NCI-H2107 (cell line): ENCODE measurements at regions not wholly inside any gene's neighbourhood (a gene's known extent, or its start where the extent isn't known, plus 50 kb on each side); places are given as distances from the start of the nearest gene placed in this dataset.

Experiments
- DNase-seq: peaks from one replicate; lab custom pipeline; 2025; lab: John Stamatoyannopoulos, UW

DNA sequence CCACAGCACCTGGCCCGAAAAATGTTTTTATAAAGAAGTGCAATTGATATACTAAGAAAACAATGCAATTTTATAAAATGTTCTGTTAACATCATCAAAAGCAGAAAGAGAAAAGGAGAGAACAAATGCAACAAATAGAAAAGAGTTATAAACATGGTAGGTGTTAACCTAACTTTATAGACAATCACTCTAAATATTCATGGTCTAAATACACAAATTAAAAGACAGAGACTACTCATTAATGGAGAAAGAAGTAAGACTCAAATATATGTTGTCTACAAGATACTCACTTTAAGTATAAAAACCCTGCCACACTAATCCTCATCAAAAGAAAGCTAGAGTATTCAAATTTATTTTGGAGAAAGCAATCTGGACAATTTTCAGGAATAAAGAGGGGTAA lies 425.3 kb upstream of the ANKRD30A start:
- no peak for DNase-seq

DNA sequence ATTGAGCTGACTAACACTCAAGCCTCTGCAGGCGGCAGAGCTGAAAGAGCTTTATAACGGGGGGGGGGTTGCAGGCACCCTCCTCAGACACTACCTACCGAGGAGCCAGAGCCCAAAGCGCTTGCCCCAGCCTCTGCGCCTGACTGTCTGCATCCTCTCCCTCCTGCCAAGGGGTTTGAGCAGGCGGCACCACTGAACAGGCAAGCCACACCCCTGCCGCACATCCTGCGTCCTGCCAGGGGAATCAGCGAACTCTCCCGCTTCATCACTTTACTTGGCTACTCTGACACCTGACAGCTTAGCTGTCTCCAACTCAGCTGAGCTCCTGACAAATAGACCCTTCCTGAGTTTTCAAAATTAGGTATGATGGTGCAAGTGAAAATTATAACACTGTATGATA lies 432.6 kb upstream of the ANKRD30A start:
- no peak for DNase-seq

DNA sequence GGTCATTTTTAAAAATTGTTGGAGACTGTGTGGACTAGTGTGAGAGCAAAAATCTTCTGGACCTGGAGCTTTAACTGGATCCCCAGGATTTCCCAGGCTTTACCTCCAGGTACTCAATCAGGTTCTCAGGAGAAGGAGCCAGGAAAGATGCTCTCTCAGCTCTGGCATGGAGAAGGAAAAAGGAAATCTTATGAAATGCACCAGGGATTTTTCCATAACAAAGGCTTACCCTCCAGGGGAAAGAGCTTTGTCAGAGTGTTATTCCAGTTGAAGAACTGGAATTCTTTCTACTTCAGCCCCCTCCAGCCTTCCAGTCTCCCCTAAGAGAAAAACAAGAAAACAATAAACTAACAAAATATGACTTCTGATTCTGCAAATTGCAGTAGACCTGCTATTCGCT lies 436.7 kb upstream of the ANKRD30A start:
- DNase-seq, result no peak

GRCh38 chr10:36683421-36683820 lies 442.0 kb upstream of the ANKRD30A start:
- no peak for DNase-seq

GRCh38 chr10:36681751-36682632 lies 443.4 kb upstream of the ANKRD30A start:
- no peak for DNase-seq

DNA sequence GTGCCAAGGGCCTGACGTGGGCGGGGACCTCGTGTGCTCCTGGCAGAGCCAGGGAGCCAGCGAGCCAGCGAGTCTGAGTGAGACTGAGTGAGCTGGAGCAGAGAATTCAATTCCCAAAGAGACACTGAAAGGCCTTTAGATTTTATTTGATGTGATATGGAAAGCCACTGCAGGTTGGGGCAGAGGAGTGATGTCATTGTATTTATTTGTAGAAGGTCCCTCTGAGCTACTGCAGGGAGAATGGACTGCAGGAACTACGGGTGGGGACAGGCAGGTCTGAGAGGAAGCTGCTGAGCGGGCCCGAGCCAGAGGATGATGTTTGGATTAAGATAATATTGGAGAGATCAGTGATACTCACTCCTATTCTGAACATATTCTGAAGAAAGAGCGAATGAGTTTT lies 445.8 kb upstream of the ANKRD30A start:
- no peak for DNase-seq

DNA sequence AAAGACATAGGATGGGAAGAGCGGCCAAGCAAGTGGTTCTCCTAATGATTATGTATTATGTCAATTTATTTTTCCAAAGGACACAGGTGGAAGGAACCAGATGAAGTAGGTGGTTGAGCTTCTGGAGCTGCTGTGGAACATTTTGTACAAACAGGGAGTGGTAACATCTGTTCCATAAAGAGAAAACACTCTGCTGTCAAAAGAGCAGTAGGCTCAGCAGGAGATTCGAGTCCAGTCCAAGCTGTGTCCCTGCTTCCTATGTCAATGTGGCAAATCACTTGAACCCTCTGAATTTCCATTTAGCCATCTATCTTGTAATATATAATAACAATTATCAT lies 448.0 kb upstream of the ANKRD30A start:
- DNase-seq, result no peak

DNA sequence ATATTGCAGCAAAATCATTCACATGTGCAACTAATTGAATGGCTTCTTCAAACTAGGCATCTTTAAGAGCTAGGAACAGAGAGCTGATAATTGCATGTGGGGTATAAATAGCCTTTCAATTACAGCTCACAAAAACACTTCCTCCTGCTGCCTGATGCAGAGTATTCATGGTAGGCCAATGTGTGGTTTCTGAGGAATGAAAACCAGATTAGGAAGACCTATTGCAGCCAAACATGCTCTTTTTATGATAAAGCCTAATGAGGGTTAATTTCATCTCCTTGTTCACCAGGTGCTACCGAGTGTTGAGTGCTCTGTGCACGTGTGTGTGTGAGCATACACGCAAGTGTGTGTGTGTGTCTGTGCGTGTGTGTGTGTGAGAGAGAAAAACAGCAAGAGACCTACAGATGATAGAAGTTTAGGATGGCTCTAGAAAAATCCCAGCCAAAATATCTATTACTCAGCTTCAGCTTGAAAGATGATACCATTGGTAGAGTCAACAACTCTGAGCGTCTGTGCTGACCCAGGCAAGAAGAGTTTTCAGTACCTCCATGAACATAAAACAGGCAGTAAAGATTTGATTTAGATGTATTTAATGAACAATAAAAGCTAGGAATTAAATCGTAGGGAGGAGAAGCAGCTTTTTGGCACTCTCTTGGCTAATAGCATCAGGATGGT lies 448.5 kb upstream of the ANKRD30A start:
- no peak for DNase-seq

DNA sequence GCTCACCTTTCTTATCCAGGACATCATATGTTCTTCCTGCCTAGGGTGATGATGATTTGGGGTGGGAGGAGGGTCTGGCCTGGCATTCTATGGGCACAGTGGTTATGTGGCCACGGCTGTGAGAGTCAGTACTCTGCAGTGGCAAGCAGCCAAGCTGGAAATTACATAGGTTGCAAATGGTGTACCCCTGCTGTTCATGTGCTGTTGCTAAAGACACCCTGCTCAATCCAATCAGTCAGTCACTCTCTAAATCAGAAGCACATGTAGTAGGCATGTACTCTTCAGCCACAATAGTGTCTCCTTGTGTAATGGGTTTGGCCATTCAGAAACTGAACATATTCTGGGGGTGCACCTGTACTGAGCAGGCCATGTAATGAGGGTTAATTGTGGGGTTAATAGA lies 449.1 kb upstream of the ANKRD30A start:
- no peak for DNase-seq

- DNase-seq, result no peak
Observed at GRCh38 chr10:36675458-36675880, 449.9 kb upstream of the ANKRD30A start.

- DNase-seq, result no peak
Observed at GRCh38 chr10:36671607-36672006, 453.8 kb upstream of the ANKRD30A start.

GRCh38 chr10:36670621-36671402 lies 454.6 kb upstream of the ANKRD30A start:
- DNase-seq, result no peak

GRCh38 chr10:36669615-36670352 lies 455.6 kb upstream of the ANKRD30A start:
- DNase-seq, result no peak

DNA sequence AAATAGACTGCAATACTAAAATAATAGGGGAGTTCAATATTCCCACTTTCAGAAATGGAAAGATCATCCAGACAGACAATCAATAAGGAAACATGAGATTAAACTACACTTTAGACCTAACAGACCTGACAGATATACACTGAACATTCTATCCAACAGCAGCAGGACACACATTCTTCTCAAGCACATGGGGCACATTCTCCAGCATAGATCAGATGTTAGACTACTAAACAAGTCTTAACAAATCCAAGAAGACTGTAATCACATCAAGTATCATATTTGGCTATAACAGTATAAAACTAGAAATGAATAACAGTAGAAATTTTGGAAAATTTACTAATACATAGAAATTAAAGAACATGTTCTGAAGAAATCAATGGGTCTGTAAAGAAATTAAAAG lies 458.9 kb upstream of the ANKRD30A start:
- no peak for DNase-seq

DNA sequence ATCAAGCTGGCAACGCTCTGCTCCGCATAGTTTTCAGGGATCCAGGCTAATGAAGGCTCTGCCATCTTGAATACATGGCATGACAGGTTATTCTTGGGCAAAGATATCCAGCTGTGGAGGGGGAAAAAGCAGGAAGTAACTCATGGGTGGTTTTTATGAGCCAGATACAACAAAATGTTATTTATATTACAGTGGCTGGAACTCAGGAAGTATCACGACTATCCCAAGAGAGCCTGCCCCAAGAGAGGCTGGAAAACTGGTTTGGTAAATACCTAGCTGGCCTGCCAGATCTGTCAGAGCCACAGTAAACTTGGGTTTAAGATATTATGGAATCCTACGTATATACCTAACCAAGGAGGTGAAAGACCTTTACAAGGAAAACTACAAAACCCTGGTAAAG lies 462.8 kb upstream of the ANKRD30A start:
- DNase-seq, result no peak

- DNase-seq, result no peak
Observed at GRCh38 chr10:36650274-36650673, 475.1 kb upstream of the ANKRD30A start.

DNA sequence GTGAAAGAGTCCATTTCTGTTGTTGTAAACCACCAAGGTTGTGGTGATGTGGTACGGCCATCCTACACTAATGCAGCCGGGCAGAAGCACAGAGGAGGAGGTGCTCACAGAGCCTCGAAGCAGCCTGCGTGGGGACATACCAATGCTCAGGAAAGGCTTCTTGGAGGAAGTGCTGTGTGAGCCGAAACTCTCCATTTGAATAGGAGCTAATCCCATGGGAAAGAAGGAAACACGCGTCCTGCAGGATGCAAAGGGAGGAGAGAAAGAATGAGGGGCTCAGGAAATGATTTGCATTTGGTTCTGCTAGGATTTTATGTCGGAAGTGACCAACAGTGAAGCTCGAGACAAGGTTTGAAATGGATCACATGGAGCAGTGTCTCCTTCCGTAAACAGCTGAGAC lies 477.9 kb upstream of the ANKRD30A start:
- DNase-seq, result no peak

GRCh38 chr10:36640626-36641025 lies 484.8 kb upstream of the ANKRD30A start:
- no peak for DNase-seq

DNA sequence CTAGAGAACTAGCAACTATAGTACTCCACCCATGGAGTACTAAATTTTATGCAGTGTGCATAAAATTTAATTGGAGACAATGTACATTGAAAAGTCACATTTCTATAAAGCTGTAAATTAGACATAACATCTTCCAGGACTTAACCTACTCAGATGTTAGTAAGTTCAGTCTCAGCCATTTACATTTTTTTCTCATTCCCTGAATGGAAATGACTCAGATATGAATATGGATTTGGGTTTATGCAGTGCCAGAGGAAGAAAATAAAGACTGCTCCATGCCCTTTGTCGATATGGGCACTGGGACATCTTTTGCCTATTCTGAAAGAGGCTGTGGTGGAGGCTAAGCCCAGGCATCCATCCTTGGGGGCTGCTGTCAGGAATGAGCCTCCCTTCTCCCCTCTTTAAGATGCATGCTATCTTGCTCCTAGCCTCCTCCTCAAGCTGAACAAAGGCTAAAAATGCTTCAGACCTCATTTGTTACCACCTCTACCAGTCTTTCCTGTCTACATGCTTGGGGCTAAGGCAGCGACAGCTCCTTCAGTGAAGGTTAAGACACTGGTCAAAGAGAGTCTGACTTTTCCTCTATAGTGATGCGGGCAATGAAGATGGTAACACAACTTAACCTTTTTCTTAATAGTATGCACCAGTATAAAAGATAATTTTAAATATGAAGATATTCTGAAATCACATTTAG lies 486.8 kb upstream of the ANKRD30A start:
- DNase-seq, result no peak

GRCh38 chr10:36636879-36637278 lies 488.5 kb upstream of the ANKRD30A start:
- DNase-seq, result no peak

- DNase-seq, result no peak
Observed at GRCh38 chr10:36636285-36636839, 489.0 kb upstream of the ANKRD30A start.
